Panc1 (cell line): ENCODE measurements at regions not wholly inside any gene's neighbourhood (a gene's known extent, or its start where the extent isn't known, plus 50 kb on each side); places are given as distances from the start of the nearest gene placed in this dataset.

Source experiments
- ATAC-seq: fragments of 200-7000 bp; cut with Tn5 transposase; 2 replicates; pipeline ENCODE4 v1.9.1; 2020; ENCODE audit warnings: mild to moderate bottlenecking, moderate library complexity
- BruUV-seq: library from RNA; stranded (reverse); fragments of 400-500 nt; replicated peaks from 2 replicates; lab custom pipeline; 2021; lab: Mats Ljungman, UMichigan
- CTCF ChIA-PET: fragments of 300-600 bp; sonication (Branson Sonifier 250); formaldehyde crosslinking; loops from one replicate; lab custom pipeline; 2022; ENCODE audit warnings: antibody characterized with exemption; lab: Charles Lee
- POLR2A ChIA-PET: fragments of 300-600 bp; sonication (Branson Sonifier 250); formaldehyde crosslinking; loops from one replicate; lab custom pipeline; 2022; ENCODE audit warnings: antibody characterized with exemption; lab: Charles Lee
- DNase-seq: peaks from one replicate; pipeline ENCODE4 v3.0.0-alpha.2; 2010; ENCODE audit warnings: low read depth, low spot score
- H3K27ac ChIP-seq: 2 replicates; pipeline ENCODE4 v1.5.1; 2011; ENCODE audit warnings: mild to moderate bottlenecking, low read length, inconsistent platforms
- H3K27me3 ChIP-seq: fragments of 200-500 bp; sonication (Bioruptor generic); 2 replicates; pipeline ENCODE4 v1.6.0; 2014; ENCODE audit warnings: low read length, inconsistent platforms; ENCODE audit not compliant: control insufficient read depth, insufficient read depth
- H3K36me3 ChIP-seq: fragments of 200-500 bp; sonication (Bioruptor generic); 2 replicates; pipeline ENCODE4 v1.5.1; 2014; ENCODE audit warnings: inconsistent platforms, mild to moderate bottlenecking, low read length, moderate library complexity; ENCODE audit not compliant: control insufficient read depth, insufficient read depth
- H3K4me1 ChIP-seq: 2 replicates; pipeline ENCODE4 v1.5.1; 2011; ENCODE audit warnings: inconsistent platforms, mild to moderate bottlenecking, low read length, moderate library complexity; ENCODE audit not compliant: control insufficient read depth, insufficient read depth
- H3K4me3 ChIP-seq, 2 experiments: 2 replicates each; pipeline ENCODE4 v1.5.1; 2011 to 2012; ENCODE audit warnings: low read depth in 2 of 2, low read length in 2 of 2, mild to moderate bottlenecking in 2 of 2, inconsistent platforms in 1 of 2, moderate library complexity in 1 of 2
- H3K9me3 ChIP-seq: fragments of 200-500 bp; sonication (Bioruptor generic); 2 replicates; pipeline ENCODE4 v1.5.1; 2014; ENCODE audit warnings: low read depth, mild to moderate bottlenecking, inconsistent platforms, low read length, moderate library complexity; ENCODE audit not compliant: control insufficient read depth, insufficient read depth
- POLR2AphosphoS5 ChIP-seq: IDR thresholded peaks from 2 replicates; pipeline ENCODE4 v1.6.1; 2012; ENCODE audit warnings: mild to moderate bottlenecking, low read depth, low read length, moderate library complexity
- REST ChIP-seq, 2 experiments: IDR thresholded peaks; 2 replicates each; pipeline ENCODE4 v1.6.1; 2011 to 2012; ENCODE audit warnings: low read depth in 2 of 2, control low read depth in 1 of 2, low read length in 1 of 2, mild to moderate bottlenecking in 1 of 2, moderate library complexity in 1 of 2; ENCODE audit not compliant: insufficient read depth in 1 of 2
- SIN3A ChIP-seq: IDR thresholded peaks from 2 replicates; pipeline ENCODE4 v1.6.1; 2012; ENCODE audit warnings: low read depth, mild to moderate bottlenecking, low read length, moderate library complexity, borderline replicate concordance; ENCODE audit not compliant: insufficient read depth
- TCF7L2 ChIP-seq: IDR thresholded peaks from 2 replicates; pipeline ENCODE4 v1.6.1; 2011; ENCODE audit warnings: mild to moderate bottlenecking, low read depth, low read length, inconsistent platforms
- in situ Hi-C: cut with HindIII; loops from 2 replicates; pipeline ENCODE4 v1.10.0; 2016; ENCODE audit warnings: low sequenced_read_pairs, low pct_unique_long_range_greater_than_20kb
- intact Hi-C: fragments of 100-400 bp; cut with micrococcal nuclease; formaldehyde crosslinking; loops from one replicate; pipeline ENCODE4 v1.10.0; 2022; ENCODE audit not compliant: unreplicated experiment
- TF ChIP-seq, protein P1 (sequence below): fragments of 450-650 bp; IDR thresholded peaks from 2 replicates; pipeline ENCODE4 v1.5.1; 2017; ENCODE audit warnings: mild to moderate bottlenecking

- BruUV-seq, result no TSS peak
These were observed 246.4 kb upstream of the NT5C1B start for GRCh38 chr2:18835787-18836186.

DNA sequence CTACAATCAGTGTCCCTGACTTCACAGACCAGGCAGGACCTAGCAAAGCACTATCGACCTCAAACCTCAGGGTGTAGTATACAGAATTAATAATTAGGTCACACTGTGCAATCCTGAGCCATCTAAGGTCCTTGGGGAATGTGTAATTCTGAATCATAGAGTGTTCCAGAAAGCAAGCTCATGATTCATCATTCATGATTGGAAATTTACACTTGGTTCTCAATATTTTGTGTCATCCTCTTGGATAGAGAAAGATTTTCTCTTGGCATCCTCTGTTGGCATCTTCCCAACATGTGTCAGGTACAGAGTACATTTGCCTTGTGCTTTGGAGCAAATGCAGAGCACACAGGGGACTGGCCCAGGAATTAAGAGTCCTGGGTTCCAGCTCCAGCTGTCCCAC, 245.0 kb upstream of the NT5C1B start:
- DNase-seq, result no peak
- BruUV-seq, result no TSS peak
- Histone ChIP-seq H3K4me1 (no peaks in the 10 kb centered on the region), H3K27ac (no peak overlapping the region), H3K9me3 (no peaks in the 10 kb centered on the region), H3K36me3 (no peaks in the 10 kb centered on the region), H3K4me3 (no peak overlapping the region), H3K27me3 (no peaks in the 10 kb centered on the region)
- intact Hi-C loops (no loop called here), in situ Hi-C loops (no loop called here)
- ATAC-seq, result no peak
- TF ChIP-seq REST (IDR thresholded peaks at IDR 0.05; ENCODE audit: insufficient read depth in 1 of 2, low read depth in 2 of 2, low read length in 1 of 2) (no peak), TCF7L2 (no peak), POLR2AphosphoS5 (no peak), SIN3A (no peak)
- TF ChIP-seq, protein P1, sequence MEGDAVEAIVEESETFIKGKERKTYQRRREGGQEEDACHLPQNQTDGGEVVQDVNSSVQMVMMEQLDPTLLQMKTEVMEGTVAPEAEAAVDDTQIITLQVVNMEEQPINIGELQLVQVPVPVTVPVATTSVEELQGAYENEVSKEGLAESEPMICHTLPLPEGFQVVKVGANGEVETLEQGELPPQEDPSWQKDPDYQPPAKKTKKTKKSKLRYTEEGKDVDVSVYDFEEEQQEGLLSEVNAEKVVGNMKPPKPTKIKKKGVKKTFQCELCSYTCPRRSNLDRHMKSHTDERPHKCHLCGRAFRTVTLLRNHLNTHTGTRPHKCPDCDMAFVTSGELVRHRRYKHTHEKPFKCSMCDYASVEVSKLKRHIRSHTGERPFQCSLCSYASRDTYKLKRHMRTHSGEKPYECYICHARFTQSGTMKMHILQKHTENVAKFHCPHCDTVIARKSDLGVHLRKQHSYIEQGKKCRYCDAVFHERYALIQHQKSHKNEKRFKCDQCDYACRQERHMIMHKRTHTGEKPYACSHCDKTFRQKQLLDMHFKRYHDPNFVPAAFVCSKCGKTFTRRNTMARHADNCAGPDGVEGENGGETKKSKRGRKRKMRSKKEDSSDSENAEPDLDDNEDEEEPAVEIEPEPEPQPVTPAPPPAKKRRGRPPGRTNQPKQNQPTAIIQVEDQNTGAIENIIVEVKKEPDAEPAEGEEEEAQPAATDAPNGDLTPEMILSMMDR, result no peak
- POLR2A ChIA-PET, result no interaction called here
- CTCF ChIA-PET, result no interaction called here

More at GRCh38 chr2:18835787-18836186, 246.4 kb upstream of the NT5C1B start:
- DNase-seq (no peak), ATAC-seq (no peak)
- intact Hi-C loops, result no loop called here
- in situ Hi-C loops, result no loop called here
- Histone ChIP-seq H3K27me3 (no peaks in the 10 kb centered on the region; the same call in 1 of the 2 replicates), H3K4me1 (no peaks in the 10 kb centered on the region), H3K27ac (no peak overlapping the region), H3K36me3 (no peaks in the 10 kb centered on the region), H3K9me3 (no peaks in the 10 kb centered on the region), H3K4me3 (no peak overlapping the region)
- TF ChIP-seq, protein P1, result no peak
- CTCF ChIA-PET, result no interaction called here
- POLR2A ChIA-PET, result no interaction called here
